Calu3 (cell line): ENCODE measurements at regions not wholly inside any gene's neighbourhood (a gene's known extent, or its start where the extent isn't known, plus 50 kb on each side); places are given as distances from the start of the nearest gene placed in this dataset.

ENCODE experiments used
- BruUV-seq: library from RNA; stranded (reverse); fragments of 400-500 nt; replicated peaks from 2 replicates; lab custom pipeline; 2021; lab: Mats Ljungman, UMichigan
- CTCF ChIA-PET: fragments of 300-600 bp; sonication (Branson Sonifier 250); formaldehyde crosslinking; loops from one replicate; lab custom pipeline; 2022; ENCODE audit warnings: antibody characterized with exemption; lab: Charles Lee
- DNase-seq: peaks from one replicate; pipeline ENCODE4 v3.0.0; 2022
- H3K27ac Mint-ChIP-seq: one replicate; pipeline ENCODE4 v1.8.0; 2022; ENCODE audit warnings: mixed read lengths; ENCODE audit not compliant: unreplicated experiment
- H3K27me3 Mint-ChIP-seq: one replicate; pipeline ENCODE4 v1.8.0; 2022; ENCODE audit warnings: mixed read lengths; ENCODE audit not compliant: unreplicated experiment
- H3K36me3 Mint-ChIP-seq: one replicate; pipeline ENCODE4 v1.8.0; 2022; ENCODE audit warnings: mild to moderate bottlenecking, moderate library complexity, mixed read lengths; ENCODE audit not compliant: insufficient read depth, unreplicated experiment
- H3K4me1 Mint-ChIP-seq: one replicate; pipeline ENCODE4 v1.8.0; 2022; ENCODE audit warnings: mild to moderate bottlenecking, low read depth, mixed read lengths; ENCODE audit not compliant: unreplicated experiment
- H3K4me3 Mint-ChIP-seq: one replicate; pipeline ENCODE4 v1.8.0; 2022; ENCODE audit warnings: mild to moderate bottlenecking, low read depth, moderate library complexity, mixed read lengths; ENCODE audit not compliant: unreplicated experiment
- H3K9me3 Mint-ChIP-seq: one replicate; pipeline ENCODE4 v1.8.0; 2022; ENCODE audit warnings: low read depth, mixed read lengths; ENCODE audit not compliant: unreplicated experiment
- intact Hi-C: fragments of 100-400 bp; cut with micrococcal nuclease; formaldehyde crosslinking; loops from one replicate; pipeline ENCODE4 v1.10.0; 2022; ENCODE audit not compliant: unreplicated experiment
- TF ChIP-seq, protein P1 (sequence below): fragments of 200-600 bp; IDR thresholded peaks from one replicate; pipeline ENCODE4 v1.8.0; 2022; ENCODE audit warnings: antibody characterized with exemption; ENCODE audit not compliant: unreplicated experiment

DNA sequence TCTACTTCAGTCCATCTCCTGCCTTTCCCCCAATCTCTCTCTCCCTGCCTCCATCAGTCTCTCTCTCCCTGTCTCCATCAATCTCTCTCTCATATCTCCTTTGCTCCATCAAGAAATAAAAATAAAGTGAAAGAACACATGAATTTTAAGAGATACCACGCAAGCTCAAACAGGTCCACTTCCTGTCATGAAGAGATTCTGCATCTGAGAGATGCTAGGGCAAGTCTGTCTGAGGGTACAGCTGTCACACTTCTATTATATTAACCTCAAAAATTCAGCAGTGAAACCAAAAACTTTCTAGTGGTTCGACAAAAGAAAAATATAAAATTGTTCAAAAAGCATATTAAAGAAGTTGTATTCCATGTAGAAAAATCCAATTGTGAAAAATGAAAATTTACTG, 296.8 kb upstream of the RSPO3 start:
- no TSS peak for BruUV-seq
- no peak for DNase-seq
- CTCF ChIA-PET, result no interaction called here
- no peak overlapping the region for H3K27ac Mint-ChIP-seq
- H3K9me3 Mint-ChIP-seq, result no peaks in the 10 kb centered on the region
- TF ChIP-seq, protein P1, sequence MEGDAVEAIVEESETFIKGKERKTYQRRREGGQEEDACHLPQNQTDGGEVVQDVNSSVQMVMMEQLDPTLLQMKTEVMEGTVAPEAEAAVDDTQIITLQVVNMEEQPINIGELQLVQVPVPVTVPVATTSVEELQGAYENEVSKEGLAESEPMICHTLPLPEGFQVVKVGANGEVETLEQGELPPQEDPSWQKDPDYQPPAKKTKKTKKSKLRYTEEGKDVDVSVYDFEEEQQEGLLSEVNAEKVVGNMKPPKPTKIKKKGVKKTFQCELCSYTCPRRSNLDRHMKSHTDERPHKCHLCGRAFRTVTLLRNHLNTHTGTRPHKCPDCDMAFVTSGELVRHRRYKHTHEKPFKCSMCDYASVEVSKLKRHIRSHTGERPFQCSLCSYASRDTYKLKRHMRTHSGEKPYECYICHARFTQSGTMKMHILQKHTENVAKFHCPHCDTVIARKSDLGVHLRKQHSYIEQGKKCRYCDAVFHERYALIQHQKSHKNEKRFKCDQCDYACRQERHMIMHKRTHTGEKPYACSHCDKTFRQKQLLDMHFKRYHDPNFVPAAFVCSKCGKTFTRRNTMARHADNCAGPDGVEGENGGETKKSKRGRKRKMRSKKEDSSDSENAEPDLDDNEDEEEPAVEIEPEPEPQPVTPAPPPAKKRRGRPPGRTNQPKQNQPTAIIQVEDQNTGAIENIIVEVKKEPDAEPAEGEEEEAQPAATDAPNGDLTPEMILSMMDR, result no peak
- H3K4me3 Mint-ChIP-seq, result no peak overlapping the region
- intact Hi-C loops, result no loop called here
- no peaks in the 10 kb centered on the region for H3K36me3 Mint-ChIP-seq
- no peaks in the 10 kb centered on the region for H3K4me1 Mint-ChIP-seq
- H3K27me3 Mint-ChIP-seq, result no peaks in the 10 kb centered on the region

DNA sequence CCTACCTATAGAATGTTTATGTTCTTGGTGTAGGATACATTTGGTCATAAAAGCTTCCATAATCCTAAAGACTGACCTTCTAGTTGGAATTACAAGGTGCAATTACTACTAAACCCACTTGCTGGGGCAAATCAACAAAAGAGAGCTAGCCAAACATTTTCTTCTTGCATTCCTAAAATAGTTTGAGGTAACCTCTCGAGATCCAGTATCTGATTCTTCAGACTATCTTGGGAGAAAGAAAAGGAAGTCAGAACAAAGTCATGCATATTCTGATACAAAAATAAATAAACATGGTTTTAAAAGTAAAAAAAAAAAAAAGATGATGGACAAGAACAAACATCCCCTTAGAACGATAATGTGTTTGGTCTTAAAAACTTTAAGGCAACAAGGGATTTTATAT, 294.2 kb upstream of the RSPO3 start:
- Mint-ChIP-seq H3K9me3 (no peaks in the 10 kb centered on the region), H3K36me3 (no peaks in the 10 kb centered on the region), H3K27ac (no peak overlapping the region), H3K4me1 (no peaks in the 10 kb centered on the region), H3K4me3 (no peak overlapping the region), H3K27me3 (no peaks in the 10 kb centered on the region)
- intact Hi-C loops, result no loop called here
- CTCF ChIA-PET, result no interaction called here
- DNase-seq, result no peak
- no TSS peak for BruUV-seq
- TF ChIP-seq, protein P1, result no peak

DNA sequence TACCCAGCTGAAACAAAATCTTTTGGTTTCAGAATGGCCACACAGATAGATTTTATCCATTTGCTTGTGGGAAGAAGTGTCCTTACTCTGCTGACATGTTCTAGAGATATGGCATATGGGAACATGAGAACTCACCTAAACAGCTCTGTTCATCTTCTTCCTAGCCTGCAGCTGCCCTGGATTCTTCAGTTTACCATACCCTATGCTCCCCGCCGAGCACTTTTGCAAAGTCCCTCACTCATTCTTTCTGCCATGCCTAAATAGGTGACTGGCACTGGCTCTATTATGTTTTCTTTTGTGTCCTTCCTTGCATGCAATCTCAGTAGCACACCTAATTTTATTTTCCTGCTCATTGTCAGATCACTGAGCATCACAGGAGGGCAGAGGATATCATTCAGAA, 293.7 kb upstream of the RSPO3 start:
- no TSS peak for BruUV-seq
- H3K9me3 Mint-ChIP-seq, result no peaks in the 10 kb centered on the region
- H3K4me1 Mint-ChIP-seq, result no peaks in the 10 kb centered on the region
- DNase-seq, result no peak
- no peak overlapping the region for H3K4me3 Mint-ChIP-seq
- intact Hi-C loops, result no loop called here
- H3K27ac Mint-ChIP-seq, result no peak overlapping the region
- H3K27me3 Mint-ChIP-seq, result no peaks in the 10 kb centered on the region
- TF ChIP-seq, protein P1, result no peak
- H3K36me3 Mint-ChIP-seq, result no peaks in the 10 kb centered on the region
- CTCF ChIA-PET, result no interaction called here

DNA sequence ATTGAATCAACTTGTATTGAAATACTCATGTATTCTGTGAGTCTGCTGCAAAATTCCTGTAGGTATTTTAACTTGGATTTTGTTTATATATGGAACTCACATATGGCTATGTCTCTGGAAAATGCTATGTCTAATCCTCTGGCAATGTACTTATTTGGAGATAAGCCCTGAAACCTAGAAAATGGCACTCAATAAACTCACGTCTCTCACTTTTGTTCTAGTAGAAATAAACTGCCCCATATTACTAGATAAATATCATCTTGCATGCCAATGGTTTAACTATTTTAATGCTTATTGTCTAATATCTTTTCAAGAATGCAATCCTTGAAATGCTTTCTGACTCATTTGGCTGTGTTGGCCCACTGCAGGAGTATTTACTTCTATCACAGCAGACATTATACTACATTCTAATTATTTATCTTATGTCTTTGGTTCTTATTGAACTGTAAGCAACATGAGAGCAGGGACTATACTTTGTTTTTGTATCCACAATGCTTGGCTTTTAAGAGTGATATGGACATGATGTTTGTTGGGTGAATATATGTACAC, 292.2 kb upstream of the RSPO3 start:
- TF ChIP-seq, protein P1, result no peak
- no peak overlapping the region for H3K27ac Mint-ChIP-seq
- H3K36me3 Mint-ChIP-seq, result no peaks in the 10 kb centered on the region
- no peak for DNase-seq
- H3K4me3 Mint-ChIP-seq, result no peak overlapping the region
- intact Hi-C loops, result no loop called here
- no peaks in the 10 kb centered on the region for H3K4me1 Mint-ChIP-seq
- no peaks in the 10 kb centered on the region for H3K27me3 Mint-ChIP-seq
- no TSS peak for BruUV-seq
- no peaks in the 10 kb centered on the region for H3K9me3 Mint-ChIP-seq
- CTCF ChIA-PET, result no interaction called here
